Right lobe of liver (tissue), 6 donors: ENCODE measurements at regions not wholly inside any gene's neighbourhood (a gene's known extent, or its start where the extent isn't known, plus 50 kb on each side); places are given as distances from the start of the nearest gene placed in this dataset.
"Not testable (repeated sequence)": the region's sequence is repeated elsewhere in the genome, so short reads cannot be mapped to it uniquely, and the experiment has no call there.

Experiments used
- ATAC-seq, 4 donors: fragments of 200-7000 bp; cut with Tn5 transposase; one replicate each; pipeline ENCODE4 v1.9.1; 2020; ENCODE audit warnings: mild to moderate bottlenecking in 4 of 4, moderate library complexity in 4 of 4
- DNase-seq, 3 donors: peaks; one replicate each; pipeline ENCODE4 v3.0.0-alpha.2; 2020
- H3K27ac ChIP-seq, 3 donors: fragments of 200-600 bp; one replicate each; pipeline ENCODE4 v1.8.0; 2022
- H3K27me3 ChIP-seq, 2 donors: fragments of 200-600 bp; one replicate each; pipeline ENCODE4 v1.8.0; 2022
- H3K36me3 ChIP-seq, 4 donors: fragments of 200-600 bp; sonication (generic) in 1 of 4; one replicate each; pipeline versions ENCODE4 v1.5.1 to v1.8.0; 2017 to 2022; ENCODE audit warnings: control low read depth in 1 of 4
- H3K4me1 ChIP-seq, 4 donors: fragments of 200-600 bp; sonication (generic) in 1 of 4; one replicate each; pipeline versions ENCODE4 v1.5.1 to v1.8.0; 2017 to 2022; ENCODE audit warnings: control low read depth in 1 of 4
- H3K4me3 ChIP-seq, 3 donors: fragments of 200-600 bp; one replicate each; pipeline ENCODE4 v1.8.0; 2022
- H3K9me3 ChIP-seq, 4 donors: fragments of 200-600 bp; sonication (generic) in 1 of 4; one replicate each; pipeline versions ENCODE4 v1.5.1 to v1.8.0; 2017 to 2022; ENCODE audit warnings: control low read depth in 1 of 4
- CTCF ChIP-seq, 4 donors: fragments of 200-600 bp in 3 of 4; fragments of 450-650 bp in 1 of 4; IDR thresholded peaks; one replicate each; pipeline versions ENCODE4 v1.5.1 to v1.8.0; 2016 to 2022; ENCODE audit warnings: antibody characterized with exemption in 4 of 4, mild to moderate bottlenecking in 2 of 4
- POLR2A ChIP-seq: fragments of 450-650 bp; IDR thresholded peaks from one replicate; pipeline ENCODE4 v1.6.1; 2017; ENCODE audit warnings: antibody characterized with exemption, mild to moderate bottlenecking
- WGBS: methylation state at CpG from one replicate; pipeline ENCODE4 v1.1.6; 2018; ENCODE audit warnings: low coverage, low lambda C conversion rate; ENCODE audit not compliant: insufficient coverage; ENCODE audit errors: missing lambda C conversion rate; 5-methylcytosine and 5-hydroxymethylcytosine counted together
- intact Hi-C, 2 donors: fragments of 100-400 bp; cut with DNase I; formaldehyde crosslinking; loops; one replicate each; pipeline versions ENCODE4 v1.11.2 to v1.14.1; 2022
- donor health status: DM: no; HTN: yes; CAD: no.
- donor health status: DM: no; HTN: no; CAD: no.
- donor health status: DM: no; HTN: no; CAD: no.
- donor health status: DM: no; HTN: yes; CAD: no.
- donor health status: DM: no; HTN: yes; CAD: no.

DNA sequence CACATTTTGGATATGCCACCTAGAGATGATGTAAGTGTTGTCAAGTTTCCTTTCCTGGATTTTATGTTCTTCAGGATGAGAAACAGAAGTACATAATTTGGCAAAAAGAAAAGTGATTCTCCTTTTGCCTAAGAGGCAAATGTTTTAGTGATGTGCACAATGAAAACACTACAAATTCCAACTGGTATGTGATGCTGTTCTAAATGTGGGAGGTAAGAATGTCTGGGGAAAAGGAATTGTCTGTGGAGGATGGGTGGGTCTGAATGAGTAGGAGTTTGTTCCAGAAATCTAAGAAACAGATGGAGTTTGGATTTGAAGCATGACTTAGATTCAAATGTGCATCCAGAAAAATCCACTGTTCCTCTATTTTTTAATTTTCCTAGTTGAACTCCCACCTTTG lies 473.6 kb upstream of the SPRY2 start:
- no peak overlapping the region for H3K4me3 ChIP-seq
- intact Hi-C loops, result no loop called here
- DNase-seq (no peak), ATAC-seq (no peak)
- H3K9me3 ChIP-seq, result no peaks in the 10 kb centered on the region
- TF ChIP-seq CTCF (IDR thresholded peaks at IDR 0.05) (no peak), POLR2A (no peak)
- no peaks in the 10 kb centered on the region for H3K4me1 ChIP-seq
- H3K36me3 ChIP-seq, result no peaks in the 10 kb centered on the region
- H3K27me3 ChIP-seq, result no peaks in the 10 kb centered on the region
- no peak overlapping the region for H3K27ac ChIP-seq

- H3K4me1 ChIP-seq, intact Hi-C loops, H3K36me3 ChIP-seq, DNase-seq, H3K27ac ChIP-seq, H3K4me3 ChIP-seq, ATAC-seq, H3K27me3 ChIP-seq, H3K9me3 ChIP-seq: not testable (repeated sequence)
- WGBS, result 63% methylated on average over 4 of the region's 4 CpGs
Measured at GRCh38 chr13:80810294-80810693, 469.4 kb upstream of the SPRY2 start.

- Histone ChIP-seq H3K36me3 (no peaks in the 10 kb centered on the region), H3K27me3 (no peaks in the 10 kb centered on the region), H3K27ac (no peak overlapping the region), H3K9me3 (no peaks in the 10 kb centered on the region), H3K4me3 (no peak overlapping the region), H3K4me1 (no peaks in the 10 kb centered on the region)
- DNase-seq (no peak), ATAC-seq (no peak)
- whole genome bisulfite sequencing, result no CpG with 5 or more reads among the region's 3 CpGs
- intact Hi-C loops, result no loop called here
- TF ChIP-seq CTCF (IDR thresholded peaks at IDR 0.05) (no peak), POLR2A (no peak)
Measured at GRCh38 chr13:80802946-80803345, 462.0 kb upstream of the SPRY2 start.

DNA sequence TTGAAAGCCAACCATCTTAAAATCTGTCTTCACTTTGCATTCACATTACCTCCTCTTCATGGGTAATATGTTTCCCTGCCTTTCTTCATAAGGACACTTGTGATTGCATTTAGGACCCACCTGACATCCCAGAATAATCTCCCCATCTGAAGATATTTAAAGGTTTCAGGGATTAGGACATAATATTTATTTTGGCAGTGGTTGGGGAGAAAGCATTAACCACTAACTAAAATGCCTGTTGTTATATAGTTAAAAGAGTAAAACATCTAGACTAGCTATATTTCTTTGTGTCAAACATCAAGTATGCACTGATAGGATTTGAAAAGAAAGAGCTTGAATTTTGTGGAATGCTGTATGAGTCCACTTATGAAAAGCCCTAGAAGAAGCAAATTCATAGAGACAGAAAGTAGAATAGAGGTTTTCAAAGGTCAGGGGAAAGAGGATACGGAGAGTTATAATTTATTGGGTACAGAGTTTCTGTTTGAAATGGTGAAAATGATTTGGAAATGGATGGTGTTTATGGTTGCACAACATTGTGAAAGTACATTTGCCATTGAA lies 457.7 kb upstream of the SPRY2 start:
- H3K4me3 ChIP-seq, result no peak overlapping the region
- no peaks in the 10 kb centered on the region for H3K27me3 ChIP-seq
- WGBS, result 44% methylated on average over 1 of the region's 1 CpG
- H3K36me3 ChIP-seq, result no peaks in the 10 kb centered on the region
- H3K4me1 ChIP-seq, result no peaks in the 10 kb centered on the region
- TF ChIP-seq POLR2A (no peak), CTCF (IDR thresholded peaks at IDR 0.05) (no peak)
- H3K9me3 ChIP-seq, result no peaks in the 10 kb centered on the region
- intact Hi-C loops, result no loop called here
- DNase-seq, result no peak
- H3K27ac ChIP-seq, result no peak overlapping the region
- ATAC-seq, result no peak

- ATAC-seq (no peak), DNase-seq (no peak)
- Histone ChIP-seq H3K27me3 (no peaks in the 10 kb centered on the region), H3K9me3 (no peaks in the 10 kb centered on the region), H3K4me3 (no peak overlapping the region), H3K4me1 (no peaks in the 10 kb centered on the region), H3K27ac (no peak overlapping the region), H3K36me3 (no peaks in the 10 kb centered on the region)
- intact Hi-C loops, result no loop called here
- WGBS, result 76% methylated on average over 1 of the region's 1 CpG
- TF ChIP-seq POLR2A (no peak), CTCF (IDR thresholded peaks at IDR 0.05) (no peak)
Measured at GRCh38 chr13:80787604-80788003, 446.7 kb upstream of the SPRY2 start.
